Keratinocyte (primary cell): ENCODE measurements at regions not wholly inside any gene's neighbourhood (a gene's known extent, or its start where the extent isn't known, plus 50 kb on each side); places are given as distances from the start of the nearest gene placed in this dataset.

Experiments used
- CTCF ChIP-seq, 3 experiments: IDR thresholded peaks in 1 of 3; conservative IDR thresholded peaks in 1 of 3; optimal IDR thresholded peaks in 1 of 3; 2 replicates in 2 of 3; 3 replicates in 1 of 3; pipeline versions ENCODE3 to v1.5.1; 2011; ENCODE audit warnings: low read length in 3 of 3, mild to moderate bottlenecking in 3 of 3, moderate library complexity in 2 of 3, control low read depth in 1 of 3, inconsistent platforms in 1 of 3; ENCODE audit not compliant: insufficient read depth in 2 of 3; ENCODE audit errors: extremely low read depth in 1 of 3
- EZH2 ChIP-seq: IDR thresholded peaks from one replicate; pipeline ENCODE4 v1.6.1; 2012; ENCODE audit warnings: inconsistent platforms, mild to moderate bottlenecking, low read length, moderate library complexity

- TF ChIP-seq CTCF (optimal IDR thresholded peaks at IDR 0.05 in 1 of 3, IDR thresholded peaks at IDR 0.05 in 1 of 3, conservative IDR thresholded peaks at IDR 0.05 in 1 of 3; ENCODE audit: extremely low read depth in 1 of 3, insufficient read depth in 2 of 3, low read length in 3 of 3): no peak
- TF ChIP-seq EZH2: no peak
These were observed 103.2 kb downstream of the TANC2 start for GRCh38 chr17:63069245-63069644.
